ENCODE measurements at regions not wholly inside any gene's neighbourhood (a gene's known extent, or its start where the extent isn't known, plus 50 kb on each side); places are given as distances from the start of the nearest gene placed in this dataset.

- Histone ChIP-seq H3K4me3 (peak overlapping the region in 1 of 7 experiments; percentile 25), H3K27ac (peak overlapping the region in 1 of 21 experiments; percentile 11)
These were observed 55.1 kb downstream of the CYCS start for GRCh38 chr7:25069900-25070443.

GRCh38 chr7:25068502-25069213 is 56.4 kb downstream of the CYCS start:
- Histone ChIP-seq H3K27ac (no peak overlapping the region), H3K4me3 (no peak overlapping the region)

GRCh38 chr7:25067726-25068501 is 57.1 kb downstream of the CYCS start:
- no peak overlapping the region for H3K4me3 ChIP-seq
- H3K27ac ChIP-seq, result no peak overlapping the region

GRCh38 chr7:25066253-25066652 is 58.8 kb downstream of the CYCS start:
- Histone ChIP-seq H3K27ac (no peak overlapping the region), H3K4me3 (no peak overlapping the region)

- no peak overlapping the region for H3K27ac ChIP-seq
- no peak overlapping the region for H3K4me3 ChIP-seq
These were observed 62.7 kb downstream of the CYCS start for GRCh38 chr7:25062380-25062779.

DNA sequence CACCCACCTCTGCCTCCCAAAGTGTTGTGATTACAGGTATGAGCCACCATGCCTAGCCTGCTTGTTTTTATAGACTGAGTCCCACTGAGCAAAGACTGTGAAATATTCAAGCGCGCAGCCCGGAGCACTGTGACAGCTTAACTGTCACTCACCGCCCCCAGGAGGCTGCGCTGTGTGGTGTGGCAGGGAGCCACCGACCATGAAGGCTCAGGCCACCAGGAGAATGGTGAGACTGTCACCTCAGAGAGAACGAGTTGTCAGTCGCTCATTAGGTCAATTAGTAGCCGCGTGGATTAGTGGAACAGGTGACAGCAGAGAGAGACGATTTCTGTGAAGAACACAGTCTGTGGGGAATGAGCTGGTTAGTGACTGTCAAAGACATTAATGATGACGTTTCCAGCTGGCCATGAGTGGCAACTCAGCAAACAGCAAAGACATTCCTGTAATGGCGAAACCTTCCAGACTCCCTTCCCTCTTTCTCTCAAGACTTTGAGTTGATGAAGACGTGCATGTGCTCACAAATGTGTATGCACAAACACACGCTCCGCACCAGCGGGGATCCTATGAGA is 64.5 kb downstream of the CYCS start:
- no peak overlapping the region for H3K27ac ChIP-seq
- no peak overlapping the region for H3K4me3 ChIP-seq

DNA sequence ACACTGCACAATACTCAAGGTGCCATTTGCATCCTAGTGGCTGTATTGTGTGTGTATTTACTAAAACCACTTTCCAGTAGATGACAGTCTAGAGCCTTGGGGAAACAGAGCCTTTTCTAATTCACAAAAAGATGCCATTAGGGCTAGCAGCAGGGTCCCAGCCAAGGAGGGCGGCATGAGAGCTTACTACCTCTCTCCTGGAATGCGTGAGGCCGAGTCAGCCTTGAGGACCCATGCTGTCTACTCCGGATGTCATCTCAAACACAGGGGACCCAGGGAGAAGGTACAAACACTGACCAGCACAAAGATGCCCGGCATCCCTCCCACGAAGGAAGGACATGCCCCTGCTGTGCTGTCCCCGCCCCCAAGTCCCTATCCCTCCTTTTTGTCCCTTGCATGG is 65.5 kb downstream of the CYCS start:
- Histone ChIP-seq H3K4me3 (no peak overlapping the region), H3K27ac (no peak overlapping the region)

DNA sequence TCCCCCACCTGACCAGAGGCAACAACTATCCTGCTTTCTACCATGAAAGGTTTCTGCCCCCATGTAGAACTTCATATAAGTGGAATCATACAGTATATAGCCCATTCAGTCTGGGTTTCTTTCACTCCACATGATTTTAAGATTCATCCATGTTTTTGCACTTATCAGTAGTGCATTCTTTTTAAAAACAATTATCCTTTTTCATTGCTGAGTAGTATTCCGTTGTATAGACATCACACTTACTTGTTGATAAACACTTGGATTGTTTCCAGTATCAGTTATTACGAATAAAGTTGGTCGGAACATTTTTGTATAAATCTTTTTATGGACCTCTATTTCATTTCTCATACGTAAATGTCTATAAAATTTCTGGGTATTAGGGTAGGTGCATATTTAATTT is 68.7 kb downstream of the CYCS start:
- H3K4me3 ChIP-seq, result no peak overlapping the region
- no peak overlapping the region for H3K27ac ChIP-seq

DNA sequence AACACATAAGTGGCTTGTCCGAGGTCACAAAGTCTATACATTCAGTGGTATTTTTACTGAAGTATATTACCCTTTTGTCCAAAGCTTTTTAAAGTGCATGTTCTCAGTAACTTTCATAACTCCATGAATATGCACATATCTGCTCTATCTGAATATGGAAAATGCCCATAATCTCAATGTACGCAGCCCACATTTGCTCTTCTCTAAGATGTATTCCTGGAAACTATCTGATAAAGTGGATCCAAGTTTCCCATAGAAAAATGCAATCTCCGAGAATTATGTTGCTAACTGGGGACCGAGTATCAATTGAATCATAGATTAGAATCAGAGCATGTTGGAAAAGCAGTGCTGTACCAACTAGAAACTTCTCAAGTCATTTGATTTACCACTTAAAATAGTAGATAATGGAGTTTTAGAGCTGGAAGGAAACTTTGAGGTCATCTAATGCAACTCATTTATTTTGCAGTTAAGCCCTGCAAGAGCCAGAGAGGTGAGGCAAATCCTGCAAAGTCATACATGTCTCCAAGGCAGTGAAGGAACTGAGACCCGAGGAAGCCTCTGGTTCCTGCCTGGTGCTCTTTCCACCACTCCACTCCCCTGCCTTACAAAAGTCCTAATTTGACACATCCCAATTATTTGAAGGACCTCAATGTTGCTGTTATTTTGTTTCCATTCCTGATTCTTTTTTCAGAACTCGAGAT is 69.4 kb downstream of the CYCS start:
- no peak overlapping the region for H3K27ac ChIP-seq

DNA sequence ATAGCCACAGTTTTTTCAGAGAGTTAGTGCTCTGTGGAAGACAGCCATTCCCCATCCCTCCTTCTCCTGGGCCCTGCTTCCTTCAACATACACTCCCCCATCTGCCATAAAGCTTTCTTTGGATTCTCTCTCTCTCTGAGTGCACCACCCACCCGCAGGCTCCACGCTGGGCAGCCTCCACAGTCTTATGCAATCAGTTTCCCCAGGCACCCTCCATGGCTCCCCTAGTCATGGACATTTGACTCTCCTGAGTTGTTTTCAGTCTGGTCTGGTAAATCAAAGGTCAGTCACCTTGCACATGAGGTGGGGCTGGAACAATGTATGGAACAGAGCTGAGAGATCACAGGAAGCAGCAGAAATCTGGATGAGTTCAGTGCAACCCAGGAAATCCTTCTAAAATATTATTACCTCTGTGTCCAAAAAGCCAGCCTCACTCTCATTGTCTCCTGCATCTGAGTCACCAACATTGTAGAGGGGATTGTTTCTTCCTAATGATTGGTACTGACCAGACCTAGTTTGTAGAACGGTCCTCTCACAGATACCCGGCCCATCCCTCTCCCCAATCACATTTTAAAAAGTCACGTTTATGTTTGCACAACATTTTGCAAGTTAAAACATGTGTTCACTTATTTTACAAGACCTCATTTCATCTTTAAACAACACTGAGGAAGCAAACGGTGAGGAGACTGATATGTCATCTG is 70.1 kb downstream of the CYCS start:
- H3K27ac ChIP-seq, result no peak overlapping the region
- H3K4me3 ChIP-seq, result no peak overlapping the region

More for the DNA sequence above, 69.4 kb downstream of the CYCS start:
- H3K4me3 ChIP-seq, result no peak overlapping the region

- Histone ChIP-seq H3K4me3 (no peak overlapping the region), H3K27ac (no peak overlapping the region)
These were observed 70.2 kb upstream of the OSBPL3 start for GRCh38 chr7:25050223-25050622.

- H3K4me3 ChIP-seq, result no peak overlapping the region
These were observed 68.5 kb upstream of the OSBPL3 start for GRCh38 chr7:25048444-25048834.

DNA sequence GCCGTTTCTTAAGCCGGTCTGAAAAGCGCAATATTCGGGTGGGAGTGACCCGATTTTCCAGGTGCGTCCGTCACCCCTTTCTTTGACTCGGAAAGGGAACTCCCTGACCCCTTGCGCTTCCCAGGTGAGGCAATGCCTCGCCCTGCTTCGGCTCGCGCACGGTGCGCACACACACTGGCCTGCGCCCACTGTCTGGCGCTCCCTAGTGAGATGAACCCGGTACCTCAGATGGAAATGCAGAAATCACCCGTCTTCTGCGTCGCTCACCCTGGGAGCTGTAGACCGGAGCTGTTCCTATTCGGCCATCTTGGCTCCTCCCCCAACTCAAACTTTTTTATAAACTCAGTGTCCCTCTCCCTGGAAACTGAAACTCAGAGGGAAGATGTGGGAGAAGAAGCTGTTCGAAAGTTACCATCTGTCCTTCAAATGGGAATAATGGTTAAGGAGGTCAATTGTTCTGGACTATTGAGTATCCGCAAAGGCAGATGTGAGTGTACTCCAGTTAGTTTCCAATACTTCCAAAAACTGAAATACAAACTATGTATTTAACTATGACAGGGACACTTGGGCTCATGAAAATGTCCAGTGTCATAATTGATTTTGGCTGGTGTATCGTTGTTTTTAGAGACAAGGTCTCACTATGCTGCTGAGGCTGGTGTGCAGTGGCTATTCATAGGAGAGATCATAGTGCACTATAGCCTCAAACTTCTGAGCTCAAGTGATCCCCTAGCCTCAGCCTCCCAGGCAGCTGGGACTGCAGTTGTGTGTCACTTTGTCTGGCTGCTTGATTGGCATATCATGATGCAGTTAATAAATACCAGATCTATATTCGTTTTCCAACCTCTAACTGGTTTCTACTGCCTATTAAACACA is 67.8 kb upstream of the OSBPL3 start:
- Histone ChIP-seq H3K4me3 (peak overlapping the region in 1 of 7 experiments; percentile 15), H3K27ac (peak overlapping the region in 1 of 21 experiments; percentile 25)

More at GRCh38 chr7:25048444-25048834, 68.5 kb upstream of the OSBPL3 start:
- H3K27ac ChIP-seq, result no peak overlapping the region

- H3K4me3 ChIP-seq, result no peak overlapping the region
These were observed 57.3 kb upstream of the OSBPL3 start for GRCh38 chr7:25037325-25037724.

DNA sequence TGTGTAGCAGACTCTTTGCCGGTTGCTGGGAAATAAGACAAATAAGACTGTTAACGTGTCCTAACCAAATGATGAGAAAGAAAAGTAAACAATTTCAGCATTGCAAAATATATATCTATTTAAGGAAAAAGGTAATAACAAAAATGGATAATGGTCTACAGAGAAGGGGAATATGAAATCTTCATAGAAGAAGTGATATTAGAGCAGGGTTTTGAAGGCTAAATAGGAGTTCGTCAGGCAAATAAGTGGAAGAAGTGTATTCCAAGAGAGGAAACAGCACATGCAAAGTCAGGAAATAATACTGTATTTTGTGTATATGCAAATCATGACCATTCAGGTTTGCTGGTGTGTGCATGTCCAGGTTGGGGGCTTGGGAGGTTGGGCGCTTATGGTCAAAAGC is 55.3 kb upstream of the OSBPL3 start:
- Histone ChIP-seq H3K27ac (no peak overlapping the region), H3K4me3 (no peak overlapping the region)

More at GRCh38 chr7:25037325-25037724, 57.3 kb upstream of the OSBPL3 start:
- peak overlapping the region in 1 of 21 experiments; percentile 33 for H3K27ac ChIP-seq

DNA sequence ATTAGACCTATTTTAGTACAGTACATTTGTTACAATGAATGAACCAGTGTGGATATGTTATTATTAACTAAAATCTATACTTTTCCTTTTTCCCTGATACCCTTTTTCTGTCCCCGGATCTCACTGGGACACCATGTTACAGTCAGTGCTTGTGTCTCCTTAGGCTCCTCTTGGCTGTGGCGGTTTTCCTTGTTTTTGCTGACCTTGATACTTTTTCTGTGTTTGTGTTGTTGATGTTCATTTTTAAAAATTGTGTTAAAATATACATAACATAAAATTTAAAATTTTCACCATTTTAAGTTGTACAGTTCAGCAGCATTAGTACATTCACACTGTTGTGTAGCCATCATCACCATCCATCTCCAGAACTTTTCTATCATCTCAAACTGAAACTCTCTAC is 54.2 kb upstream of the OSBPL3 start:
- no peak overlapping the region for H3K27ac ChIP-seq
- H3K4me3 ChIP-seq, result no peak overlapping the region

DNA sequence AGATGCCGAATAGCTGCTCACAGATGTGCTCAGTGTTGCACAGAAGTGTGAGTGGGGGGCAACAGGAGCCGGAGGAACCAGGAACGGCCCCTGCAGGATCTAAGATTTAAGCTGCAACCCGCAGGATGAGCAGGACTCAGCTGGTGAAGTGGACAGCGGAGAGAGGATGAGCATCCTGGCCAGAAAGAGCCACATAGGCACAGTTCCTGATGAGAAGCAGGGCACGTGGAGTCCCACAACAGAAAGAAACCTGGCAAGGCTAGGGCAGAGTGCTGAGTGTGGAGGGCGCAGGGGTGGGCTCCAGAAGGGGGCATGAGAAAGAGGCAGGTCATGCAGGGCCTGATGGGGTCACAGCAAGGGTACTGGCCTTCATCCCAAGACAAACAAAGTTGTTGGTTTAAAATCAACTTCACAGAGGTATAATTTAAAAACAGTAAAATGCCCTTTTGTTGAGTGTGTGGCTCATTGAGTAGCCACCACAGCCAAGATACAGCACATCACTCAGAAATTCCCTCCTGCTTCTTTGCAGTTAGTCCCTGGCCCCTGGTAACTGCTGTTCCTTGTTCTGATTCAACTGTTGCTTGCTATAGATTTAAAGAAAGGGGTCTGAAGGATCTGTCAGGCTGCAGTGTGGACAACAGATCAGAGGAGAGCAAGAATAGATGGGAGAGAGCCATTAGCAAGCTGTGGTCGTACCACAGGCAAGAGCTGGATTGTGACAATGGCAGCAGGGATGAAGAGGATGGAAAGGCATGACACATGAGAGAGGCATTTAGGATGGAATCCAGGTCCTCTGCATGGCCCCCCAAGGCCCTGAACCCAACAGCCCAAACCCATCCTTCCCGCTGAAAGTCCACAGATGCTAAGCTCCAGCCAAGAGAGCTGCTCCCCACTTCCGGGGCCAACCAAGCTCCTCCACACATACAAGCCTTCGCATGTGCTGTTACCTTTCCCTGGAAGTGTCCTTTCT is 53.1 kb upstream of the OSBPL3 start:
- no peak overlapping the region for H3K4me3 ChIP-seq
- no peak overlapping the region for H3K27ac ChIP-seq

All from skin epidermis (tissue), 12 donors.